Dermis blood vessel endothelial cell (primary cell): ENCODE measurements at regions not wholly inside any gene's neighbourhood (a gene's known extent, or its start where the extent isn't known, plus 50 kb on each side); places are given as distances from the start of the nearest gene placed in this dataset.
"Not testable (repeated sequence)": the region's sequence is repeated elsewhere in the genome, so short reads cannot be mapped to it uniquely, and the experiment has no call there.

ENCODE experiments used
- DNase-seq: peaks from one replicate; pipeline ENCODE4 v3.0.0; 2010

GRCh38 chr6:119929121-119929520, 579.6 kb upstream of the MAN1A1 start:
- DNase-seq, result no peak

GRCh38 chr6:119924888-119925287, 575.3 kb upstream of the MAN1A1 start:
- DNase-seq, result not testable (repeated sequence)

- DNase-seq, result no peak
These were observed 573.3 kb upstream of the MAN1A1 start for GRCh38 chr6:119922814-119923213.

GRCh38 chr6:119921491-119922010, 572.0 kb upstream of the MAN1A1 start:
- no peak for DNase-seq

GRCh38 chr6:119917186-119917585, 567.6 kb upstream of the MAN1A1 start:
- no peak for DNase-seq

- no peak for DNase-seq
These were observed 566.4 kb upstream of the MAN1A1 start for GRCh38 chr6:119915971-119916370.

GRCh38 chr6:119908157-119908556, 558.6 kb upstream of the MAN1A1 start:
- DNase-seq, result no peak

- DNase-seq, result no peak
These were observed 553.1 kb upstream of the MAN1A1 start for GRCh38 chr6:119902681-119903080.

GRCh38 chr6:119896806-119897205, 547.2 kb upstream of the MAN1A1 start:
- no peak for DNase-seq

GRCh38 chr6:119895626-119896025, 546.1 kb upstream of the MAN1A1 start:
- DNase-seq, result no peak

- DNase-seq, result no peak
These were observed 545.2 kb upstream of the MAN1A1 start for GRCh38 chr6:119894811-119895210.

- DNase-seq, result no peak
These were observed 542.1 kb upstream of the MAN1A1 start for GRCh38 chr6:119891644-119892043.

GRCh38 chr6:119891206-119891605, 541.6 kb upstream of the MAN1A1 start:
- no peak for DNase-seq

GRCh38 chr6:119890470-119890869, 540.9 kb upstream of the MAN1A1 start:
- no peak for DNase-seq

GRCh38 chr6:119887666-119888065, 538.1 kb upstream of the MAN1A1 start:
- no peak for DNase-seq

GRCh38 chr6:119881416-119881815, 531.9 kb upstream of the MAN1A1 start:
- no peak for DNase-seq

- no peak for DNase-seq
These were observed 531.3 kb upstream of the MAN1A1 start for GRCh38 chr6:119880840-119881239.

GRCh38 chr6:119879731-119880130, 530.2 kb upstream of the MAN1A1 start:
- DNase-seq, result no peak

- DNase-seq, result no peak
These were observed 524.8 kb upstream of the MAN1A1 start for GRCh38 chr6:119874381-119874780.

GRCh38 chr6:119873107-119873506, 523.5 kb upstream of the MAN1A1 start:
- no peak for DNase-seq

GRCh38 chr6:119871520-119871919, 522.0 kb upstream of the MAN1A1 start:
- DNase-seq, result no peak

- DNase-seq, result no peak
These were observed 516.1 kb upstream of the MAN1A1 start for GRCh38 chr6:119865466-119866350.

GRCh38 chr6:119862719-119863118, 513.2 kb upstream of the MAN1A1 start:
- no peak for DNase-seq

- no peak for DNase-seq
These were observed 509.3 kb upstream of the MAN1A1 start for GRCh38 chr6:119858901-119859300.

GRCh38 chr6:119856136-119856535, 506.6 kb upstream of the MAN1A1 start:
- no peak for DNase-seq
